WTC11 (cell line): ENCODE measurements at regions not wholly inside any gene's neighbourhood (a gene's known extent, or its start where the extent isn't known, plus 50 kb on each side); places are given as distances from the start of the nearest gene placed in this dataset.

Experiments
- ATAC-seq: fragments of 200-7000 bp; cut with Tn5 transposase; 2 replicates; pipeline ENCODE4 v1.10.0; 2021; ENCODE audit warnings: mild to moderate bottlenecking, moderate library complexity
- CTCF ChIA-PET: fragments of 300-600 bp; sonication (Branson Sonifier 250); formaldehyde crosslinking; loops from one replicate; lab custom pipeline; 2021; ENCODE audit warnings: antibody characterized with exemption; lab: Charles Lee
- POLR2A ChIA-PET: fragments of 350-600 bp; sonication (Branson Sonifier 250); formaldehyde crosslinking; loops from one replicate; lab custom pipeline; 2021; ENCODE audit warnings: antibody characterized with exemption; lab: Charles Lee
- DNase-seq: peaks from one replicate; pipeline ENCODE4 v3.0.0; 2021; ENCODE audit warnings: low spot score
- H3K27ac Mint-ChIP-seq: 2 replicates; pipeline ENCODE4 v1.8.0; 2021; ENCODE audit warnings: mixed read lengths
- H3K27me3 Mint-ChIP-seq: 2 replicates; pipeline ENCODE4 v1.8.0; 2021; ENCODE audit warnings: low read depth, mild to moderate bottlenecking, moderate library complexity, mixed read lengths
- H3K36me3 Mint-ChIP-seq: 2 replicates; pipeline ENCODE4 v1.8.0; 2021; ENCODE audit warnings: mixed read lengths
- H3K4me1 Mint-ChIP-seq: 2 replicates; pipeline ENCODE4 v1.8.0; 2022; ENCODE audit warnings: mixed read lengths
- H3K4me3 Mint-ChIP-seq: 2 replicates; pipeline ENCODE4 v1.8.0; 2021; ENCODE audit warnings: mild to moderate bottlenecking, moderate library complexity, mixed read lengths
- H3K9me3 Mint-ChIP-seq: 2 replicates; pipeline ENCODE4 v1.8.0; 2021; ENCODE audit warnings: mixed read lengths
- AR ChIP-seq: fragments of 250-450 bp; sonication (Bioruptor Pico); IDR thresholded peaks from 2 replicates; pipeline ENCODE4 v1.9.0; 2021; ENCODE audit warnings: mild to moderate bottlenecking
- CTCF ChIP-seq: fragments of 200-600 bp; IDR thresholded peaks from 2 replicates; pipeline ENCODE4 v1.8.0; 2022; ENCODE audit warnings: antibody characterized with exemption
- E2F1 ChIP-seq: sonication (generic); formaldehyde crosslinking; IDR thresholded peaks from 2 replicates; pipeline ENCODE4 v1.8.0; 2022; ENCODE audit warnings: mild to moderate bottlenecking, missing genetic modification reagents
- ETV6 ChIP-seq: sonication (generic); formaldehyde crosslinking; IDR thresholded peaks from 2 replicates; pipeline ENCODE4 v1.8.1; 2022; ENCODE audit warnings: mild to moderate bottlenecking, missing genetic modification reagents
- FOXP1 ChIP-seq: sonication (generic); formaldehyde crosslinking; IDR thresholded peaks from 2 replicates; pipeline ENCODE4 v1.8.0; 2022; ENCODE audit warnings: missing genetic modification reagents, mild to moderate bottlenecking, moderate library complexity, borderline replicate concordance
- GABPB1 ChIP-seq: sonication (generic); formaldehyde crosslinking; IDR thresholded peaks from 2 replicates; pipeline ENCODE4 v1.8.1; 2023; ENCODE audit warnings: mild to moderate bottlenecking, missing genetic modification reagents
- MLX ChIP-seq: sonication (generic); formaldehyde crosslinking; IDR thresholded peaks from 2 replicates; pipeline ENCODE4 v1.8.1; 2023; ENCODE audit warnings: mild to moderate bottlenecking, missing genetic modification reagents, moderate library complexity
- MXD4 ChIP-seq: fragments of 250-450 bp; sonication (Bioruptor Pico); IDR thresholded peaks from 2 replicates; pipeline ENCODE4 v1.8.0; 2021; ENCODE audit warnings: mild to moderate bottlenecking, moderate library complexity, borderline replicate concordance
- MYBL2 ChIP-seq: sonication (generic); formaldehyde crosslinking; IDR thresholded peaks from 2 replicates; pipeline ENCODE4 v1.8.1; 2023; ENCODE audit warnings: mild to moderate bottlenecking, moderate library complexity, missing genetic modification reagents
- NFYB ChIP-seq: sonication (generic); formaldehyde crosslinking; conservative IDR thresholded peaks from 2 replicates; pipeline ENCODE4 v1.8.0; 2022; ENCODE audit warnings: low read depth, missing genetic modification reagents
- NR1H2 ChIP-seq: sonication (generic); formaldehyde crosslinking; IDR thresholded peaks from 2 replicates; pipeline ENCODE4 v1.9.0; 2021; ENCODE audit warnings: mild to moderate bottlenecking, moderate library complexity, missing genetic modification reagents
- OVOL2 ChIP-seq: fragments of 250-450 bp; sonication (Bioruptor Pico); IDR thresholded peaks from 2 replicates; pipeline ENCODE4 v1.9.0; 2021; ENCODE audit warnings: mild to moderate bottlenecking, borderline replicate concordance
- PRDM15 ChIP-seq: sonication (generic); formaldehyde crosslinking; IDR thresholded peaks from 2 replicates; pipeline ENCODE4 v1.8.0; 2022; ENCODE audit warnings: missing genetic modification reagents
- RELA ChIP-seq: sonication (generic); formaldehyde crosslinking; IDR thresholded peaks from 2 replicates; pipeline ENCODE4 v1.8.1; 2022; ENCODE audit warnings: missing genetic modification reagents, mild to moderate bottlenecking, borderline replicate concordance
- TEAD4 ChIP-seq: sonication (generic); formaldehyde crosslinking; IDR thresholded peaks from 2 replicates; pipeline ENCODE4 v1.8.0; 2022; ENCODE audit warnings: mild to moderate bottlenecking, missing genetic modification reagents
- TP53 ChIP-seq: sonication (generic); formaldehyde crosslinking; IDR thresholded peaks from 2 replicates; pipeline ENCODE4 v1.8.1; 2023; ENCODE audit warnings: mild to moderate bottlenecking, missing genetic modification reagents
- ZNF416 ChIP-seq: fragments of 250-450 bp; sonication (Bioruptor Pico); IDR thresholded peaks from 2 replicates; pipeline ENCODE4 v1.9.0; 2021; ENCODE audit warnings: mild to moderate bottlenecking, inconsistent platforms

- DNase-seq: no peak
- peaks cover 33% of the 10 kb centered on the region for H3K4me1 Mint-ChIP-seq
- no peak for ATAC-seq
- no peaks in the 10 kb centered on the region for H3K36me3 Mint-ChIP-seq
- peaks cover 5% of the 10 kb centered on the region; the same call in 1 of the 2 replicates for H3K9me3 Mint-ChIP-seq
- TF ChIP-seq ETV6 (CRISPR knock-in tag): no peak
- no peak for TF ChIP-seq MYBL2 (CRISPR knock-in tag)
- TF ChIP-seq TEAD4 (CRISPR knock-in tag): no peak
- no peak for TF ChIP-seq OVOL2 (CRISPR knock-in tag)
- TF ChIP-seq RELA (CRISPR knock-in tag): no peak
- no peak for TF ChIP-seq FOXP1
- no peak for TF ChIP-seq MLX (CRISPR knock-in tag)
- no peak for TF ChIP-seq PRDM15 (CRISPR knock-in tag)
- no peak for TF ChIP-seq NFYB (CRISPR knock-in tag)
- TF ChIP-seq NR1H2: no peak
- no peak for TF ChIP-seq ZNF416 (CRISPR knock-in tag)
- TF ChIP-seq CTCF: no peak
- TF ChIP-seq E2F1 (CRISPR knock-in tag): no peak
- TF ChIP-seq AR: no peak
- no peak overlapping the region for H3K4me3 Mint-ChIP-seq
- peaks cover 19% of the 10 kb centered on the region for H3K27me3 Mint-ChIP-seq
- CTCF ChIA-PET: no interaction called here
- no peak overlapping the region for H3K27ac Mint-ChIP-seq
- POLR2A ChIA-PET: no interaction called here
Measured at GRCh38 chr5:125036494-125036893, 290.1 kb upstream of the ZNF608 start.

- Mint-ChIP-seq H3K9me3 (peaks cover 5% of the 10 kb centered on the region; the same call in 1 of the 2 replicates), H3K4me3 (no peak overlapping the region), H3K27me3 (peaks cover 19% of the 10 kb centered on the region), H3K27ac (no peak overlapping the region), H3K4me1 (peaks cover 36% of the 10 kb centered on the region), H3K36me3 (no peaks in the 10 kb centered on the region)
- ChIA-PET CTCF (no interaction called here), POLR2A (no interaction called here)
- ATAC-seq: no peak
- DNase-seq: no peak
- TF ChIP-seq TP53 (CRISPR knock-in tag): no peak
- TF ChIP-seq GABPB1: no peak
- TF ChIP-seq MXD4 (CRISPR knock-in tag): no peak
Measured at GRCh38 chr5:125037020-125037419, 290.6 kb upstream of the ZNF608 start.
